Fibroblast of skin of abdomen (primary cell): ENCODE measurements at regions not wholly inside any gene's neighbourhood (a gene's known extent, or its start where the extent isn't known, plus 50 kb on each side); places are given as distances from the start of the nearest gene placed in this dataset.
"Not testable (repeated sequence)": the region's sequence is repeated elsewhere in the genome, so short reads cannot be mapped to it uniquely, and the experiment has no call there.

Experiments
- DNase-seq: peaks from one replicate; pipeline ENCODE4 v3.0.0-alpha.2; 2013

GRCh38 chr7:65145710-65146109 lies 139.2 kb upstream of the ERV3-1 start:
- DNase-seq: not testable (repeated sequence)

- DNase-seq: not testable (repeated sequence)
Observed at GRCh38 chr7:65145008-65145407, 138.5 kb upstream of the ERV3-1 start.

DNA sequence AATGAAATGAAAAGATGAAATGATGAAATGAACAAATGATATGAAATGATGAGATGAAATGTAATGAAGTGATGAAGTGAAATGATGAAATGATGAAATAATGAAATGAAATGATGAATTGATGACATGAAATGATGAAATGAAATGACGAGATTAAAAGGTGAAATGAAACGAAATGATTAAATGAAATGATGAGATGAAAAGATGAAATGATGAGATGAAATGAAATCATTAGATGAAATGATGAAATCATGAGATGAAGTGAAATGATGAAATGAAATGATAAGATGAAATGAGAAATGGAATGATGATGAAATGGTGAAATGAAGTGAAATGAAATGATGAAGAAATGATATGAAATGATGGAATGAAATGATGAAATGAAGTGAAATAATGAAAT lies 138.1 kb upstream of the ERV3-1 start:
- DNase-seq: not testable (repeated sequence)

GRCh38 chr7:65144119-65144518 lies 137.6 kb upstream of the ERV3-1 start:
- DNase-seq: not testable (repeated sequence)

DNA sequence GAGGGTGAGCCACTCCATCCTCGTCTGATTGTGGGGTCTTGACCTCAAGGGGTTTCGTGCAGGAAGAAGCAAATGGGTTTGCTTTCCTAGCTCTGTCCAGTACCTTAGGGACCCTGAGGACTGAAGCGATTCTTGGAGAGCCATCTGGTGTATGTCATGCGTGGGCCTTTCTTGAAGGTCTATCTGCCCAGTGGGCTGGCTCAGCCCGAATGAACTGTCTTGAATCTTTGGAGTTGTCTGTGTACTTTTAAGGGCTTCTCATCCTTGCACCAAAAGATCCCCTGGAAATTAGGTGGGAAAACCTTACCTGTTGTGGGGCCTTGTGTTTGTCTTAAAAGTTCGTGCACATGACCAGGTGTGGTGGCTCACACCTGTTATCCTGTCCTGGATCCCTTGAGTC lies 135.4 kb upstream of the ERV3-1 start:
- not testable (repeated sequence) for DNase-seq

DNA sequence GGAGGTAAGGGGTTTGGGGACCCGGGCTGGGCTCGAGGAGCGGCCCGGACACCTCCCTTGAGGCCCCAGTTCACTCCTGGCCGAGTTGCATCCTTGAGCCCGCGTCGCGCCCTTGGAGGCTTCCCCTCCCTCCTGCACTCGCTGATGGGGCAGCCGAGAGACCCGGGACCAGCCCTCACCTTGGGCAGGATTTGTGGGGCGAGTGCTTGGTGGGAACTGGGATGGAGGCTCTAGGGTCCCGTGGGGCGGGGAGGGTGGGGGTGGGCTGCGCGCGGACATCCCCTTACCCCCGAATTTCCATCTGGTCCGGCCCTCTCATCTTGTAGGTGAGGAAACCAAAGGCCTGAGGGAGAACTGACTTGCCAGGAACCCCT lies 134.9 kb upstream of the ERV3-1 start:
- DNase-seq: not testable (repeated sequence)

DNA sequence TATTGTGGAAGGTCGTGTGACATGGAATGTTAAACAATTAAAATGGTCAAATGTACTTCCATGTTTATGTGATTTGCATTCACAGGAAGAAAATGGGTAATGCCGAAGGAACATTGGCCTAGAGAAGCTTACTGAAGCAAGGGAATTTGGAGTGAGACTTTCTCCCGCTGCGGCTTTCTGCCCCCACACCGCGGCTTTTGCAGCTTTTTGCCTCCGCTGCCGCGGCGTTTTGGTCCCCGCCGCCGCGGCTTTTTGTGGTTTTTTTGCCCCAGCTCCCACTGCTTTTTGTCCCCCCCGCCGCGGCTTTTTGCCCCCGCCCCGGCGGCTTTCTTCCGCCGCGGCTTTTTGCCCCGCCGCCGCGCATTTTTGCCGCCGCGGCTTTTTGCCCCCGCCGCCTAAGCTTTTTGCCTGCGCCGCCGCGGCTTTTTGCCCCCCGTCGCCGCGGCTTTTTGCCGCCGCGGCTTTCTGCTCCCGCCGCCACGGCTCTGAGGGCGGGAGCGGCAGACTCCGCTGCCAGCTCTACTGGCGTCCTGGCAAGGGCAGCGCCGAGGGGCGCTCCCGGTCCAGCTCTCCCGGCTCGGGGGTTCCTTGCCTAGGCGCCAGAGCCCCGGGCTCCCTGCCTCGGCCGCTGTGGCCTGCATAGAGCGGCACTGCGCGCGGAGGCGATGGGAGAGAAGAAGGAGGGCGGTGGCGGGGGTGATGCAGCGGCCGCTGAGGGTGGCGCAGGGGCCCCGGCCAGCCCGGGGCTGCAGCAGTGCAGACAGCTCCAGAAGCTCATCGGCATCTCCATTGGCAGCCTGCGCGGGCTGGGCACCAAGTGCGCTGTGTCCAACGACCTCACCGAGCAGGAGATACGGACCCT lies 134.3 kb upstream of the ERV3-1 start:
- DNase-seq: not testable (repeated sequence)

GRCh38 chr7:65136850-65137249 lies 130.4 kb upstream of the ERV3-1 start:
- not testable (repeated sequence) for DNase-seq

DNA sequence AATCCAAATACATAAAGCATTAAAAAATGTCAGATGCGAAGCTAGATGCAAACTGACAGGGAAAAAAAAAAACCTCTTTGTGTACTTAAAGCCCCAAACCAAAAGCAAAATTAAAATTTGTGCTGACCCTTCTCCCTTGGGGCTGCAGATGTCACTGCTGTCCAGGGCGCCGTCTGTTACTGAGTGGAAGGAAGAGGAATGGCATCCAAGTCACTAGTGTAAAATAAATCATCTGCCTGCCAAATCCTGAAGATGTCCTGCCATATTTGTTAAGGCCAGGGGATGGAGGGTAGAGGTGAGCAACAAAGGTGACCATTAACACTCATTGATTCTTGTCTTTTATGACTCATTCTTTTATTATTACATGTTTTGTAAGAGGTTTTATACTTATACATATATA lies 126.6 kb upstream of the ERV3-1 start:
- DNase-seq: not testable (repeated sequence)

GRCh38 chr7:65132256-65132655 lies 125.8 kb upstream of the ERV3-1 start:
- DNase-seq: not testable (repeated sequence)

DNA sequence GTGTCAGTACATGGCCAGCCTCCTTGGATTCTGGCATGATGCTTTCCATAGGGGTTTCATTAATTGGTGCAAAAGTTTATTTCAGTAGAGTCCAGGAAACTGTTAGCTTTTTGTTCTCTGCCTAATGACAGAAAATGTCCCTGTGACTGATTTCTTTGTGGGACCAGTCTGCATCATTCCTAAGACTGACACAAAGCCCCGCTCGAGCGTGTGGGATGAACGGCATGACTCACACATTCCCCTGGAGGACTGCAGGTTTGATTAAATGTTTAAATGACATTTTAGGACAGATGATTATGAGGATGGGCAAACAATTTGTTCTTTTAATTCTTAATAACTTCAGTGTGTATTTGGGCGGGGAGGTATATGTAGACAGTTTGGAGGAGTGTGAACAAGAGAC lies 120.9 kb upstream of the ERV3-1 start:
- DNase-seq: not testable (repeated sequence)

GRCh38 chr7:65124600-65124999 lies 118.1 kb upstream of the ERV3-1 start:
- not testable (repeated sequence) for DNase-seq

DNA sequence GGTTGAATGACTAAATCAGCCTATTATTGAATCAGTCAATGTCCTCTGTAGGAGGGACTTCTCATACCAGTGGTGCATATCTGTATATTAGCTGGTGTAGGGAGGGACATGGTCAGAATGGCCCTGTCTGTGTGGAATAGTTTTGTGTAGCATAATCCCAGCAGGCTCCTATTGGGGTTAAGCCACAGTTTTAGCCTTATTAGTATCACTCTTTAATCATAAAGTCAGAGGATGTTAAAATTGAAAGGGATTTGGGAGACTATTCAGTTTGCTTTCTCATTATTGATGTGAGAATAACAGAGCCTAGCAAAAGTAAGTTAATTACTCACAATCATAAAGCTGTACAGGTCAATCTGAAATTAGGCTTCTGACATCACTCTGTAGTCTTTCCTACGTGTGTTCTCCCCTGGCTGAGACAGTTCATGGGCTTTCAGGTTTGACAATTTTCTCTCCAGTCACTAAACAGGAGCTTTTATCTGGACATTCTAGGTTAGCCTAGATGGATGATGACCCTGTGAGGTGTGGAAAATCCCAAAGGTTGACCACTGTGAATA lies 99.2 kb upstream of the ERV3-1 start:
- DNase-seq: not testable (repeated sequence)

- DNase-seq: not testable (repeated sequence)
Observed at GRCh38 chr7:65100499-65100898, 94.0 kb upstream of the ERV3-1 start.

- not testable (repeated sequence) for DNase-seq
Observed at GRCh38 chr7:65081669-65082055, 75.2 kb upstream of the ERV3-1 start.

DNA sequence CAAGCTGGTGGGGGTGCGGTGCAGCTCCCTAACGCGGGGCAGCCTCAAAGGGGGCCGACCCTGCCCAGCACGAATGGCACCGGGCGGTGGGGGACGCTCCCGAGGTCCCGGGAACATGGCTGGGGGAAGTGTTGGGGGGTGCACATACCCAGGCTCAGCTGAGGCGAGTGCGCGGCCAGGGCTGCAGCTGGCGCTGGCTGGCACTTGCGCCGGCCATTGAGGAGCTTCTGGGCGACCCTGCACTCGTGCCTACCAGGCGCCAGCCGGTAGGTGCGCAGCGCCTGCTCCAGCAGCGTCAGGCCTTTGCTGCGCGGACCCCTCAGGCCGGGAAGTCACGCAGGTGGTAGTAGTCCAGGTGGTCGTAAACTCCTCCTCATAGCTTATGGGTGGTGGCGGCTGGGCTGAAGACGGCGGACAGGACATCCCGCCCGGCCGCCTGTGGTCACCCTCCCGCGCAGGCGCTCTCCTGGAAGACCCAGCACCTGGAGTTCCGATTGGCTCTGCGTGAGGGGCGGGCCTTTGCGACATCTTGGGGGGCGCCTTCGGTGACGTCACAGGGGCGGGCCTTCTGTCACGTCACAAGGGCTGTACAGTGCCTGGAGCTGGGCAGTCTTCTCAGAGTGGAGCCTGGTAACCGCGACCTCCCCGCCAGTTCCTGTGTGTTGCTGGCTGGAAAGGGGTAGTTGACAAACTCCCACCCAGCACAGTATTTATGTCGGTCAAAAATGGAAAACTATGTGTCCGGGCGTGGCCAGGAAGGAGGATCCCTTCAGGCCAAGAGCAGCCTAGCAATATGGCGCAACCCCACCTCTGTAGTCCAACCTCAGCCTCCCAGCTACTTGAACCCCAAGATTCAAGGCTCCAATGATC lies 74.5 kb upstream of the ERV3-1 start:
- DNase-seq: peak; percentile 93

DNA sequence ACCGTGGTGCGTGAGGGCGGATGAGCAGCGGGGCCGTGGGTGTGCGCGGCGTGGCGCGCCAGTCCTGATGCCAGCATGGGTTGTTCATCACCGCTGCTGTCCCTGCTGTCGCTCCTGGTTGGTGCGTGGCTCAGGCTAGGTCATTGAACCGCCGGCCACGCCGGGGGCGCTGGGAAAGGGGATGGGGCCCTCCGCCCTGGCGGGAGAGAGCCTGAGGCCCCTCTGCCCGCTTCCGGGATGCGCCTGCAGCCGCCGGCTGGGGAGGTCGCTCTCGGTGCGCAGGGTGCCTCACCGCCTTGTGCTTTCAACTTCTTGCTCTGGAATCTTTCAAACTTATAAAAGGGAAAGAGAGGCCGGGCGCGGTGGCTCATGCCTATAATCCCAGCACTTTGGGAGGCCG lies 68.5 kb upstream of the ERV3-1 start:
- DNase-seq: not testable (repeated sequence)

- not testable (repeated sequence) for DNase-seq
Observed at GRCh38 chr7:65073160-65073559, 66.7 kb upstream of the ERV3-1 start.

- DNase-seq: not testable (repeated sequence)
Observed at GRCh38 chr7:65071854-65072431, 65.5 kb upstream of the ERV3-1 start.

GRCh38 chr7:65069476-65069875 lies 63.0 kb upstream of the ERV3-1 start:
- DNase-seq: not testable (repeated sequence)

GRCh38 chr7:65062566-65062965 lies 56.1 kb upstream of the ERV3-1 start:
- not testable (repeated sequence) for DNase-seq

DNA sequence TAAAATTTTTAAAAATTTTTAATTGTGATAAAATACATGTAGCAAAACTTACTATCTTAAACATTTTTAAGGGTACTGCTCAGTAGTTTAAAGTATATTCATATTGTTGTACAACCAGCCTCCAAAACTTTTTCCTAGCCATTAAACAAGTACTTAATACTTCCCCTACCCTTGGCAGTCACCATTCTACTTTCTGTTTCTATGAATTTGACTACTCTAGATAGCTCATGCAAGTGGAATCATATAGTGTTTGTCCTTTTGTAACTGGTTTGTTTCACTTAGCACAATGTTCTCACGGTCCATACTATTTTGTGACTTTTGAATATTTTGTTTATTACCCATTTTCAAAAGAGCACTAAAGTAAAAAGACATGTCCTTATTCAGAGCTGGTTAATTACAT lies 52.8 kb upstream of the ERV3-1 start:
- not testable (repeated sequence) for DNase-seq
